ENCODE measurements at regions not wholly inside any gene's neighbourhood (a gene's known extent, or its start where the extent isn't known, plus 50 kb on each side); places are given as distances from the start of the nearest gene placed in this dataset.
"Not testable (repeated sequence)": the region's sequence is repeated elsewhere in the genome, so short reads cannot be mapped to it uniquely, and the experiment has no call there.

DNA sequence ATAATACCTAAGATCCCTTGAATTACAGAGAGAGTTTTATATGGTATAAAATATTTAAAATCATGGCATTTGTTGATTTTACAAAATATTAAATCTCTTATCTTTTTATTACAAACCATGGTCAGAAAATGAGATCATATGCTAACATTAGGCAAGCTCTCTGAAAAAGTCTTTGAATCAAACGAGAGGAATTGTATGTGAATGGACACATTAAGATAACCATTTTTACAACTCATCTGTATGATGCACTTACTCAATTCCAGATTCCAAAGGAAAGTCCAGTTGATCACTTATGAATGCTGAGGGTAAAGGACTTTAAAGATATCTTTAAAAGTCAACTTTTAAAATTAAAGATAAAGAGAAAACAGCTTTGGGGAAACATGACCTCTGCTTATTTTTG is 83.5 kb upstream of the LUZP2 start:
- H2BK5ac ChIP-seq (ENCODE audit: low read depth, low read length, poor library complexity, severe bottlenecking): no peak overlapping the region
- H2BK12ac ChIP-seq (ENCODE audit: low read length in 2 of 2): no peak overlapping the region
- no peak overlapping the region for H2AK5ac ChIP-seq (ENCODE audit: low read length, severe bottlenecking)
- H4K91ac ChIP-seq (ENCODE audit: low read length): no peak overlapping the region
- H3K27ac ChIP-seq (ENCODE audit: low read length, poor library complexity, severe bottlenecking): no peak overlapping the region
- H3K4ac ChIP-seq (ENCODE audit: low read depth in 1 of 2, low read length in 2 of 2): no peak overlapping the region
- H3K36me3 ChIP-seq (ENCODE audit: control insufficient read depth in 1 of 2, insufficient read depth in 2 of 2, low read depth in 1 of 2, low read length in 2 of 2): no peaks in the 10 kb centered on the region
- H3K4me2 ChIP-seq (ENCODE audit: low read length, poor library complexity, severe bottlenecking): no peak overlapping the region
- H3K4me1 ChIP-seq (ENCODE audit: control insufficient read depth, insufficient read depth, low read depth, low read length): no peaks in the 10 kb centered on the region
- H3K27me3 ChIP-seq (ENCODE audit: control insufficient read depth in 1 of 2, insufficient read depth in 1 of 2, low read length in 2 of 2): no peaks in the 10 kb centered on the region
- H3K18ac ChIP-seq (ENCODE audit: low read depth in 1 of 2, low read length in 2 of 2): no peak overlapping the region
- no peak overlapping the region for H3K4me3 ChIP-seq (ENCODE audit: insufficient read depth in 1 of 2, low read depth in 1 of 2, low read length in 2 of 2)
- H3K9me3 ChIP-seq (ENCODE audit: control insufficient read depth, low read length): no peaks in the 10 kb centered on the region
- H3K14ac ChIP-seq (ENCODE audit: low read length in 2 of 2): no peak overlapping the region
- H3K23ac ChIP-seq (ENCODE audit: low read length in 2 of 2): no peak overlapping the region
- no peaks in the 10 kb centered on the region for H3K79me1 ChIP-seq (replicated peaks; ENCODE audit: low read length, poor library complexity, severe bottlenecking)
- no peak for DNase-seq
- no peak overlapping the region for H2BK120ac ChIP-seq (ENCODE audit: low read depth, low read length)
- no peak overlapping the region for H2BK15ac ChIP-seq (ENCODE audit: low read depth, poor library complexity, severe bottlenecking)
- no peak overlapping the region for H3K9ac ChIP-seq (ENCODE audit: low read length)
- no peak overlapping the region for H2AFZ ChIP-seq (ENCODE audit: low read depth, low read length)
- no CpG with 5 or more reads among the region's 1 CpG for WGBS
- no peak overlapping the region for H4K8ac ChIP-seq (ENCODE audit: low read length)

DNA sequence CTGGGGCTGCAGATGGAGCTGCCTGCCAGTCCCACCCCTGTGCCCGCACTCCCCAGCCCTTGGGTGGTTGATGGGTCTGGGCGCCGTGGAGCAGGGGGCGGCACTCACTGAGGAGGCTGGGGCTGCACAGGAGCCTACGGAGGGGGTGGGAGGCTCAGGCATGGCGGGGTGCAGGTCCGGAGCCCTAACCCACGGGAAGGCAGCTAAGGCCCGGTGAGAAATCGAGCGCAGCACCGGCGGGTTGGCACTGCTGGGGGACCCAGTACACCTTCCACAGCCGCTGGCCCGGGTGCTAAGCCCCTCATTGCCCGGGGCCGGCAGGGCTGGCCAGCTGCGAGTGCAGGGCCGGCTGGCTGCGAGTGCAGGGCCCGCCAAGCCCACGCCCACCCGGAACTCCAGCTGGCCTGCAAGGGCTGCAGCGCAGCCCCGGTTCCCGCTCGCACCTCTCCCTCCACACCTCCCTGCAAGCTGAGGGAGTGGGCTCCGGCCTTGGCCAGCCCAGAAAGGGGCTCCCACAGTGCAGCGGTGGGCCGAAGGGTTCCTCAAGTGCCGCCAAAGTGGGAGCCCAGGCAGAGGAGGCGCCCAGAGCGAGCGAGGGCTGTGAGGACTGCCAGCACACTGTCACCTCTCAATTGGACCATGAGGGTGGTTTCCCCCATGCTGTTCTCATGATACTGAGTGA is 80.8 kb upstream of the LUZP2 start:
- H3K79me1 ChIP-seq (replicated peaks; ENCODE audit: low read length, poor library complexity, severe bottlenecking); H4K8ac ChIP-seq (ENCODE audit: low read length); H3K4me1 ChIP-seq (ENCODE audit: control insufficient read depth, insufficient read depth, low read depth, low read length); H3K4me2 ChIP-seq (ENCODE audit: low read length, poor library complexity, severe bottlenecking); H3K36me3 ChIP-seq (ENCODE audit: control insufficient read depth in 1 of 2, insufficient read depth in 2 of 2, low read depth in 1 of 2, low read length in 2 of 2); H2BK120ac ChIP-seq (ENCODE audit: low read depth, low read length); H3K23ac ChIP-seq (ENCODE audit: low read length in 2 of 2); H2BK5ac ChIP-seq (ENCODE audit: low read depth, low read length, poor library complexity, severe bottlenecking); H2AK5ac ChIP-seq (ENCODE audit: low read length, severe bottlenecking); H3K14ac ChIP-seq (ENCODE audit: low read length in 2 of 2); H3K27me3 ChIP-seq (ENCODE audit: control insufficient read depth in 1 of 2, insufficient read depth in 1 of 2, low read length in 2 of 2); H3K9ac ChIP-seq (ENCODE audit: low read length); H2BK12ac ChIP-seq (ENCODE audit: low read length in 2 of 2); H2BK15ac ChIP-seq (ENCODE audit: low read depth, poor library complexity, severe bottlenecking); H3K4ac ChIP-seq (ENCODE audit: low read depth in 1 of 2, low read length in 2 of 2); H3K9me3 ChIP-seq (ENCODE audit: control insufficient read depth, low read length); DNase-seq; H4K91ac ChIP-seq (ENCODE audit: low read length); H3K27ac ChIP-seq (ENCODE audit: low read length, poor library complexity, severe bottlenecking); H3K4me3 ChIP-seq (ENCODE audit: insufficient read depth in 1 of 2, low read depth in 1 of 2, low read length in 2 of 2); H2AFZ ChIP-seq (ENCODE audit: low read depth, low read length); H3K18ac ChIP-seq (ENCODE audit: low read depth in 1 of 2, low read length in 2 of 2): not testable (repeated sequence)
- WGBS: 98% methylated on average over 32 of the region's 34 CpGs

GRCh38 chr11:24421766-24422165 is 75.1 kb upstream of the LUZP2 start:
- Histone ChIP-seq H3K4ac (ENCODE audit: low read depth in 1 of 2, low read length in 2 of 2) (no peak overlapping the region), H3K4me2 (ENCODE audit: low read length, poor library complexity, severe bottlenecking) (no peak overlapping the region), H3K9ac (ENCODE audit: low read length) (no peak overlapping the region), H2AFZ (ENCODE audit: low read depth, low read length) (no peak overlapping the region), H3K18ac (ENCODE audit: low read depth in 1 of 2, low read length in 2 of 2) (no peak overlapping the region), H2AK5ac (ENCODE audit: low read length, severe bottlenecking) (no peak overlapping the region), H2BK15ac (ENCODE audit: low read depth, poor library complexity, severe bottlenecking) (no peak overlapping the region), H3K79me1 (replicated peaks; ENCODE audit: low read length, poor library complexity, severe bottlenecking) (no peaks in the 10 kb centered on the region), H3K14ac (ENCODE audit: low read length in 2 of 2) (no peak overlapping the region), H3K4me1 (ENCODE audit: control insufficient read depth, insufficient read depth, low read depth, low read length) (no peaks in the 10 kb centered on the region), H2BK5ac (ENCODE audit: low read depth, low read length, poor library complexity, severe bottlenecking) (peak overlapping the region; percentile 82), H3K36me3 (ENCODE audit: control insufficient read depth in 1 of 2, insufficient read depth in 2 of 2, low read depth in 1 of 2, low read length in 2 of 2) (no peaks in the 10 kb centered on the region), H2BK120ac (ENCODE audit: low read depth, low read length) (no peak overlapping the region), H4K91ac (ENCODE audit: low read length) (no peak overlapping the region), H3K27me3 (ENCODE audit: control insufficient read depth in 1 of 2, insufficient read depth in 1 of 2, low read length in 2 of 2) (no peaks in the 10 kb centered on the region), H4K8ac (ENCODE audit: low read length) (no peak overlapping the region), H3K27ac (ENCODE audit: low read length, poor library complexity, severe bottlenecking) (peak overlapping the region; percentile 77), H2BK12ac (ENCODE audit: low read length in 2 of 2) (no peak overlapping the region), H3K4me3 (ENCODE audit: insufficient read depth in 1 of 2, low read depth in 1 of 2, low read length in 2 of 2) (no peak overlapping the region), H3K9me3 (ENCODE audit: control insufficient read depth, low read length) (no peaks in the 10 kb centered on the region), H3K23ac (ENCODE audit: low read length in 2 of 2) (no peak overlapping the region)
- 83% methylated on average over 2 of the region's 3 CpGs for WGBS
- DNase-seq: no peak

DNA sequence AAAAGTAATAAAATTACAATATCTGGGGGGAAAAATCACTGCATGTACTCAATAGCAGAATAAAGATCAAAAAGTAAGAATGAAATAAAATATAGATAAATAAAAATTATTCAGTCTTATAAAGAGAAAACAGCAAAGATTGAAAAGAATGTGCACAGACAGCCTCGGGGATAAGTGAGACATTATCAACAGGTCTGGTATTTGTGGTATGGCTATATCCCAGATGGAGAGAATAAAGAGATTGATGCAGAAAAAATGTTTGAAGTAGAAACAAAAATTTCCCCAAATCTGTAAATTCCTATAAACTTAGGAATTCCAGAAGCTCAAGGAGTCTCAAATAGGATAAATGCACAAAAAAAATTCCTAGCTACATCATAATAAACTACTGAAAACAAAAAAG is 74.5 kb upstream of the LUZP2 start:
- H3K27me3 ChIP-seq (ENCODE audit: control insufficient read depth in 1 of 2, insufficient read depth in 1 of 2, low read length in 2 of 2): no peaks in the 10 kb centered on the region
- H2AFZ ChIP-seq (ENCODE audit: low read depth, low read length): no peak overlapping the region
- no peaks in the 10 kb centered on the region for H3K79me1 ChIP-seq (replicated peaks; ENCODE audit: low read length, poor library complexity, severe bottlenecking)
- H2BK15ac ChIP-seq (ENCODE audit: low read depth, poor library complexity, severe bottlenecking): no peak overlapping the region
- no peak overlapping the region for H2BK12ac ChIP-seq (ENCODE audit: low read length in 2 of 2)
- H4K8ac ChIP-seq (ENCODE audit: low read length): no peak overlapping the region
- no peak overlapping the region for H3K4me2 ChIP-seq (ENCODE audit: low read length, poor library complexity, severe bottlenecking)
- no peaks in the 10 kb centered on the region for H3K36me3 ChIP-seq (ENCODE audit: control insufficient read depth in 1 of 2, insufficient read depth in 2 of 2, low read depth in 1 of 2, low read length in 2 of 2)
- H3K18ac ChIP-seq (ENCODE audit: low read depth in 1 of 2, low read length in 2 of 2): no peak overlapping the region
- no peak overlapping the region for H3K4ac ChIP-seq (ENCODE audit: low read depth in 1 of 2, low read length in 2 of 2)
- no peak overlapping the region for H3K4me3 ChIP-seq (ENCODE audit: insufficient read depth in 1 of 2, low read depth in 1 of 2, low read length in 2 of 2)
- H3K9me3 ChIP-seq (ENCODE audit: control insufficient read depth, low read length): no peaks in the 10 kb centered on the region
- no peak for DNase-seq
- no peak overlapping the region for H3K14ac ChIP-seq (ENCODE audit: low read length in 2 of 2)
- no peak overlapping the region for H3K9ac ChIP-seq (ENCODE audit: low read length)
- no peak overlapping the region for H2BK120ac ChIP-seq (ENCODE audit: low read depth, low read length)
- WGBS: 20% methylated on average over 1 of the region's 1 CpG
- H2BK5ac ChIP-seq (ENCODE audit: low read depth, low read length, poor library complexity, severe bottlenecking): peak overlapping the region; percentile 82
- H3K27ac ChIP-seq (ENCODE audit: low read length, poor library complexity, severe bottlenecking): no peak overlapping the region
- H3K23ac ChIP-seq (ENCODE audit: low read length in 2 of 2): no peak overlapping the region
- H3K4me1 ChIP-seq (ENCODE audit: control insufficient read depth, insufficient read depth, low read depth, low read length): no peaks in the 10 kb centered on the region
- H2AK5ac ChIP-seq (ENCODE audit: low read length, severe bottlenecking): no peak overlapping the region
- H4K91ac ChIP-seq (ENCODE audit: low read length): no peak overlapping the region
